WTC11 (cell line): ENCODE measurements at regions not wholly inside any gene's neighbourhood (a gene's known extent, or its start where the extent isn't known, plus 50 kb on each side); places are given as distances from the start of the nearest gene placed in this dataset.

Experiments
- ATAC-seq: fragments of 200-7000 bp; cut with Tn5 transposase; 2 replicates; pipeline ENCODE4 v1.10.0; 2021; ENCODE audit warnings: mild to moderate bottlenecking, moderate library complexity
- CTCF ChIA-PET: fragments of 300-600 bp; sonication (Branson Sonifier 250); formaldehyde crosslinking; loops from one replicate; lab custom pipeline; 2021; ENCODE audit warnings: antibody characterized with exemption; lab: Charles Lee
- POLR2A ChIA-PET: fragments of 350-600 bp; sonication (Branson Sonifier 250); formaldehyde crosslinking; loops from one replicate; lab custom pipeline; 2021; ENCODE audit warnings: antibody characterized with exemption; lab: Charles Lee
- DNase-seq: peaks from one replicate; pipeline ENCODE4 v3.0.0; 2021; ENCODE audit warnings: low spot score
- H3K27ac Mint-ChIP-seq: 2 replicates; pipeline ENCODE4 v1.8.0; 2021; ENCODE audit warnings: mixed read lengths
- H3K27me3 Mint-ChIP-seq: 2 replicates; pipeline ENCODE4 v1.8.0; 2021; ENCODE audit warnings: low read depth, mild to moderate bottlenecking, moderate library complexity, mixed read lengths
- H3K36me3 Mint-ChIP-seq: 2 replicates; pipeline ENCODE4 v1.8.0; 2021; ENCODE audit warnings: mixed read lengths
- H3K4me1 Mint-ChIP-seq: 2 replicates; pipeline ENCODE4 v1.8.0; 2022; ENCODE audit warnings: mixed read lengths
- H3K4me3 Mint-ChIP-seq: 2 replicates; pipeline ENCODE4 v1.8.0; 2021; ENCODE audit warnings: mild to moderate bottlenecking, moderate library complexity, mixed read lengths
- H3K9me3 Mint-ChIP-seq: 2 replicates; pipeline ENCODE4 v1.8.0; 2021; ENCODE audit warnings: mixed read lengths
- ATF1 ChIP-seq: sonication (generic); formaldehyde crosslinking; IDR thresholded peaks from 2 replicates; pipeline ENCODE4 v1.8.1; 2023; ENCODE audit warnings: mild to moderate bottlenecking, moderate library complexity, missing genetic modification reagents
- ATF2 ChIP-seq: sonication (generic); formaldehyde crosslinking; IDR thresholded peaks from 2 replicates; pipeline ENCODE4 v1.8.1; 2022; ENCODE audit warnings: low read depth, missing genetic modification reagents, borderline replicate concordance
- FOXJ3 ChIP-seq: sonication (generic); formaldehyde crosslinking; IDR thresholded peaks from 2 replicates; pipeline ENCODE4 v1.9.0; 2021; ENCODE audit warnings: missing genetic modification reagents, mild to moderate bottlenecking, borderline replicate concordance
- FOXK1 ChIP-seq: sonication (generic); formaldehyde crosslinking; IDR thresholded peaks from 2 replicates; pipeline ENCODE4 v1.8.0; 2022; ENCODE audit warnings: mild to moderate bottlenecking, moderate library complexity, missing genetic modification reagents
- FOXP4 ChIP-seq: sonication (generic); formaldehyde crosslinking; IDR thresholded peaks from 2 replicates; pipeline ENCODE4 v1.8.0; 2022; ENCODE audit warnings: mild to moderate bottlenecking, missing genetic modification reagents
- GRHL2 ChIP-seq: fragments of 250-450 bp; sonication (Bioruptor Pico); IDR thresholded peaks from 2 replicates; pipeline ENCODE4 v1.8.0; 2022; ENCODE audit warnings: mild to moderate bottlenecking, moderate library complexity; ENCODE audit not compliant: insufficient replicate concordance, severe bottlenecking
- IRF1 ChIP-seq: sonication (generic); formaldehyde crosslinking; IDR thresholded peaks from 2 replicates; pipeline ENCODE4 v1.8.0; 2023; ENCODE audit warnings: missing genetic modification reagents
- MXD4 ChIP-seq: fragments of 250-450 bp; sonication (Bioruptor Pico); IDR thresholded peaks from 2 replicates; pipeline ENCODE4 v1.8.0; 2021; ENCODE audit warnings: mild to moderate bottlenecking, moderate library complexity, borderline replicate concordance
- PRRX2 ChIP-seq: fragments of 250-450 bp; sonication (Bioruptor Pico); IDR thresholded peaks from 2 replicates; pipeline ENCODE4 v1.8.0; 2021; ENCODE audit warnings: mild to moderate bottlenecking
- RORB ChIP-seq: fragments of 250-450 bp; sonication (Bioruptor Pico); IDR thresholded peaks from 2 replicates; pipeline ENCODE4 v1.9.0; 2021; ENCODE audit warnings: mild to moderate bottlenecking
- SP1 ChIP-seq: sonication (generic); formaldehyde crosslinking; conservative IDR thresholded peaks from 2 replicates; pipeline ENCODE4 v1.8.1; 2022; ENCODE audit warnings: missing genetic modification reagents
- ZNF416 ChIP-seq: fragments of 250-450 bp; sonication (Bioruptor Pico); IDR thresholded peaks from 2 replicates; pipeline ENCODE4 v1.9.0; 2021; ENCODE audit warnings: mild to moderate bottlenecking, inconsistent platforms
- ZNF423 ChIP-seq: fragments of 250-450 bp; sonication (Bioruptor Pico); IDR thresholded peaks from 2 replicates; pipeline ENCODE4 v2.1.2; 2022; ENCODE audit warnings: mild to moderate bottlenecking, moderate library complexity
- TF ChIP-seq, protein P1 (sequence below): sonication (generic); formaldehyde crosslinking; conservative IDR thresholded peaks from 2 replicates; pipeline ENCODE4 v1.8.1; 2023; ENCODE audit warnings: mild to moderate bottlenecking, low read depth, missing genetic modification reagents, moderate library complexity
- TF ChIP-seq, protein P2 (sequence below): sonication (generic); formaldehyde crosslinking; IDR thresholded peaks from 2 replicates; pipeline ENCODE4 v1.8.1; 2022; ENCODE audit warnings: missing genetic modification reagents, borderline replicate concordance
- TF ChIP-seq, protein P3 (sequence below): sonication (generic); formaldehyde crosslinking; conservative IDR thresholded peaks from 2 replicates; pipeline ENCODE4 v1.8.1; 2022; ENCODE audit warnings: mild to moderate bottlenecking, missing genetic modification reagents
- TF ChIP-seq, protein P4 (sequence below): sonication (generic); formaldehyde crosslinking; IDR thresholded peaks from 2 replicates; pipeline ENCODE4 v1.8.1; 2023; ENCODE audit warnings: mild to moderate bottlenecking, missing genetic modification reagents

DNA sequence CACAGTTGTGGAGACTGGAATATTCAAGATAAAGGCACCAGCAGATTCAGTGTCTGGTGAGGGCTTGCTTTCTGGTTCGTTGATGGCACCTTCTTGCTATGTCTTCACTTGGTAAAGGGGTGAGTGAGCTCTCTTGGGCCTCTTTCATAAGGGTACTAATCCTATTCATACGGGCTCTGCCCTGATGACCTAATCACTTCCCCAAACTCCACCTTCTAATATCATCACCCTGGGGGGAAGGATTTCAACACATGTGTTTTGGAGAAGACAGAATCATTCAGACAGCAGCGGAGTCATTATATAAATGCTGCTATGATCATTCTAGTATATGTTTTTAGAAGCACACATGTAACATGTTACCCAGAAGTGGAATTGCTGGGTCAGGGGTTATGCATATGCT lies 295.3 kb upstream of the CTSO start:
- no peaks in the 10 kb centered on the region for H3K9me3 Mint-ChIP-seq
- DNase-seq, result no peak
- ATAC-seq, result no peak
- TF ChIP-seq FOXP4 (no peak), ATF1 (CRISPR knock-in tag) (no peak), PRRX2 (no peak), GRHL2 (CRISPR knock-in tag) (no peak)
- TF ChIP-seq, protein P1, sequence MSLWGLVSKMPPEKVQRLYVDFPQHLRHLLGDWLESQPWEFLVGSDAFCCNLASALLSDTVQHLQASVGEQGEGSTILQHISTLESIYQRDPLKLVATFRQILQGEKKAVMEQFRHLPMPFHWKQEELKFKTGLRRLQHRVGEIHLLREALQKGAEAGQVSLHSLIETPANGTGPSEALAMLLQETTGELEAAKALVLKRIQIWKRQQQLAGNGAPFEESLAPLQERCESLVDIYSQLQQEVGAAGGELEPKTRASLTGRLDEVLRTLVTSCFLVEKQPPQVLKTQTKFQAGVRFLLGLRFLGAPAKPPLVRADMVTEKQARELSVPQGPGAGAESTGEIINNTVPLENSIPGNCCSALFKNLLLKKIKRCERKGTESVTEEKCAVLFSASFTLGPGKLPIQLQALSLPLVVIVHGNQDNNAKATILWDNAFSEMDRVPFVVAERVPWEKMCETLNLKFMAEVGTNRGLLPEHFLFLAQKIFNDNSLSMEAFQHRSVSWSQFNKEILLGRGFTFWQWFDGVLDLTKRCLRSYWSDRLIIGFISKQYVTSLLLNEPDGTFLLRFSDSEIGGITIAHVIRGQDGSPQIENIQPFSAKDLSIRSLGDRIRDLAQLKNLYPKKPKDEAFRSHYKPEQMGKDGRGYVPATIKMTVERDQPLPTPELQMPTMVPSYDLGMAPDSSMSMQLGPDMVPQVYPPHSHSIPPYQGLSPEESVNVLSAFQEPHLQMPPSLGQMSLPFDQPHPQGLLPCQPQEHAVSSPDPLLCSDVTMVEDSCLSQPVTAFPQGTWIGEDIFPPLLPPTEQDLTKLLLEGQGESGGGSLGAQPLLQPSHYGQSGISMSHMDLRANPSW (CRISPR knock-in tag), result no peak
- no peak overlapping the region for H3K4me3 Mint-ChIP-seq
- ChIA-PET POLR2A (no interaction called here), CTCF (no interaction called here)
- no peaks in the 10 kb centered on the region for H3K27me3 Mint-ChIP-seq
- no peaks in the 10 kb centered on the region for H3K36me3 Mint-ChIP-seq
- H3K4me1 Mint-ChIP-seq, result no peaks in the 10 kb centered on the region
- no peak overlapping the region for H3K27ac Mint-ChIP-seq

- Mint-ChIP-seq H3K27ac (no peak overlapping the region), H3K4me3 (no peak overlapping the region), H3K36me3 (no peaks in the 10 kb centered on the region), H3K4me1 (no peaks in the 10 kb centered on the region), H3K27me3 (no peaks in the 10 kb centered on the region), H3K9me3 (no peaks in the 10 kb centered on the region)
- ATAC-seq, result no peak
- ChIA-PET CTCF (no interaction called here), POLR2A (no interaction called here)
- TF ChIP-seq FOXJ3 (CRISPR knock-in tag), result no peak
- TF ChIP-seq, protein P2, sequence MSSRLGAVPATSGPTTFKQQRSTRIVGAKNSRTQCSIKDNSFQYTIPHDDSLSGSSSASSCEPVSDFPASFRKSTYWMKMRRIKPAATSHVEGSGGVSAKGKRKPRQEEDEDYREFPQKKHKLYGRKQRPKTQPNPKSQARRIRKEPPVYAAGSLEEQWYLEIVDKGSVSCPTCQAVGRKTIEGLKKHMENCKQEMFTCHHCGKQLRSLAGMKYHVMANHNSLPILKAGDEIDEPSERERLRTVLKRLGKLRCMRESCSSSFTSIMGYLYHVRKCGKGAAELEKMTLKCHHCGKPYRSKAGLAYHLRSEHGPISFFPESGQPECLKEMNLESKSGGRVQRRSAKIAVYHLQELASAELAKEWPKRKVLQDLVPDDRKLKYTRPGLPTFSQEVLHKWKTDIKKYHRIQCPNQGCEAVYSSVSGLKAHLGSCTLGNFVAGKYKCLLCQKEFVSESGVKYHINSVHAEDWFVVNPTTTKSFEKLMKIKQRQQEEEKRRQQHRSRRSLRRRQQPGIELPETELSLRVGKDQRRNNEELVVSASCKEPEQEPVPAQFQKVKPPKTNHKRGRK (CRISPR knock-in tag), result no peak
- no peak for TF ChIP-seq FOXK1 (CRISPR knock-in tag)
- no peak for TF ChIP-seq ATF2
- no peak for TF ChIP-seq RORB
- TF ChIP-seq SP1 (CRISPR knock-in tag), result no peak
- TF ChIP-seq MXD4, result no peak
- TF ChIP-seq ZNF423 (CRISPR knock-in tag), result no peak
- TF ChIP-seq ZNF416 (CRISPR knock-in tag), result no peak
- no peak for TF ChIP-seq IRF1
- TF ChIP-seq, protein P3, sequence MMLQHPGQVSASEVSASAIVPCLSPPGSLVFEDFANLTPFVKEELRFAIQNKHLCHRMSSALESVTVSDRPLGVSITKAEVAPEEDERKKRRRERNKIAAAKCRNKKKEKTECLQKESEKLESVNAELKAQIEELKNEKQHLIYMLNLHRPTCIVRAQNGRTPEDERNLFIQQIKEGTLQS (CRISPR knock-in tag), result no peak
- TF ChIP-seq, protein P4, sequence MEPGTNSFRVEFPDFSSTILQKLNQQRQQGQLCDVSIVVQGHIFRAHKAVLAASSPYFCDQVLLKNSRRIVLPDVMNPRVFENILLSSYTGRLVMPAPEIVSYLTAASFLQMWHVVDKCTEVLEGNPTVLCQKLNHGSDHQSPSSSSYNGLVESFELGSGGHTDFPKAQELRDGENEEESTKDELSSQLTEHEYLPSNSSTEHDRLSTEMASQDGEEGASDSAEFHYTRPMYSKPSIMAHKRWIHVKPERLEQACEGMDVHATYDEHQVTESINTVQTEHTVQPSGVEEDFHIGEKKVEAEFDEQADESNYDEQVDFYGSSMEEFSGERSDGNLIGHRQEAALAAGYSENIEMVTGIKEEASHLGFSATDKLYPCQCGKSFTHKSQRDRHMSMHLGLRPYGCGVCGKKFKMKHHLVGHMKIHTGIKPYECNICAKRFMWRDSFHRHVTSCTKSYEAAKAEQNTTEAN, result no peak
- TF ChIP-seq, protein P1 (CRISPR knock-in tag), result no peak
- DNase-seq, result no peak
Observed at GRCh38 chr4:156247470-156247869, 293.8 kb upstream of the CTSO start.
